ENCODE measurements at regions not wholly inside any gene's neighbourhood (a gene's known extent, or its start where the extent isn't known, plus 50 kb on each side); places are given as distances from the start of the nearest gene placed in this dataset.

DNA sequence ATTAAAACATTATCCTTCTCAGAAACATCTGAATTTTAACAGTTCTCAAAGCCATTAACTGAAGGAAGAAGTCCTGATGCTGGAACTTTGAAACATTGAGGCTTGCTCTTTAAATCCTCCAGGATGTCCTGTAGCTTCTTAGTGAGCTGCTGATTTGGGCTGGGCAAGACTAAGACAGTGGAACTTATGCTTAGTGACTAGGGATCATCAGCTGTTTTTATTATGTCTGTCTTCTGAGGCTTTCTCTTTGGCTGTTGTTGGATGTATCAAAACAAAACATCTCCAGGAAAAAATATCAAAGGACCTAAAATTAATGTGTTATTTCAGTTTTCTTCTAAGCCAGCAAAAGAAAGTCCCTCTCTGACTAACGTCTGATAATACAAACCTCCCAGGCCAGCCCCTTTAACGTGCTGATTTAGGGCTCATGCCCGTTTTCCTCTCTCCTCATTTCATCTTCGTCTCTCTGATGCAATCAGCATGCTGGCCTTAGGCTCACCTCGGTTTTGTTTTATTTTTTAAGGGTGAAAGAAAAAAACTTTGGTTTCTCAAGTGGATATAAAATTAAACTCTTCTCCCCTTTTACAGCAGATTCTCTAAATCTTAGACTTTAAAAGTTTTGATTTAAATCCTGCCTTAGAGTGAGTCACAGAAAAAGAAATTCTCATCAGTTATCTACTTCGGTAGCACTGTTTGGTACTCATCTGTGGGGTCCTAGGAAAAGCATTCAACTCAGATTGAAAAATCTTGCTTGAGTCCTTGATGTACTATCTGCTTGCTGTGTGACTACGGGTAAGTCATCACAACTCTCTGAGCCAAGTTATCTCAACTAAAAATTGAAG lies 106.2 kb upstream of the CCDC91 start:
- TF ChIP-seq, protein P1, sequence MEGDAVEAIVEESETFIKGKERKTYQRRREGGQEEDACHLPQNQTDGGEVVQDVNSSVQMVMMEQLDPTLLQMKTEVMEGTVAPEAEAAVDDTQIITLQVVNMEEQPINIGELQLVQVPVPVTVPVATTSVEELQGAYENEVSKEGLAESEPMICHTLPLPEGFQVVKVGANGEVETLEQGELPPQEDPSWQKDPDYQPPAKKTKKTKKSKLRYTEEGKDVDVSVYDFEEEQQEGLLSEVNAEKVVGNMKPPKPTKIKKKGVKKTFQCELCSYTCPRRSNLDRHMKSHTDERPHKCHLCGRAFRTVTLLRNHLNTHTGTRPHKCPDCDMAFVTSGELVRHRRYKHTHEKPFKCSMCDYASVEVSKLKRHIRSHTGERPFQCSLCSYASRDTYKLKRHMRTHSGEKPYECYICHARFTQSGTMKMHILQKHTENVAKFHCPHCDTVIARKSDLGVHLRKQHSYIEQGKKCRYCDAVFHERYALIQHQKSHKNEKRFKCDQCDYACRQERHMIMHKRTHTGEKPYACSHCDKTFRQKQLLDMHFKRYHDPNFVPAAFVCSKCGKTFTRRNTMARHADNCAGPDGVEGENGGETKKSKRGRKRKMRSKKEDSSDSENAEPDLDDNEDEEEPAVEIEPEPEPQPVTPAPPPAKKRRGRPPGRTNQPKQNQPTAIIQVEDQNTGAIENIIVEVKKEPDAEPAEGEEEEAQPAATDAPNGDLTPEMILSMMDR (IDR thresholded peaks at IDR 0.05; ENCODE audit: low read depth, low read length), result no peak
- no peak overlapping the region for H3K4me3 ChIP-seq (ENCODE audit: low read depth, low read length)

DNA sequence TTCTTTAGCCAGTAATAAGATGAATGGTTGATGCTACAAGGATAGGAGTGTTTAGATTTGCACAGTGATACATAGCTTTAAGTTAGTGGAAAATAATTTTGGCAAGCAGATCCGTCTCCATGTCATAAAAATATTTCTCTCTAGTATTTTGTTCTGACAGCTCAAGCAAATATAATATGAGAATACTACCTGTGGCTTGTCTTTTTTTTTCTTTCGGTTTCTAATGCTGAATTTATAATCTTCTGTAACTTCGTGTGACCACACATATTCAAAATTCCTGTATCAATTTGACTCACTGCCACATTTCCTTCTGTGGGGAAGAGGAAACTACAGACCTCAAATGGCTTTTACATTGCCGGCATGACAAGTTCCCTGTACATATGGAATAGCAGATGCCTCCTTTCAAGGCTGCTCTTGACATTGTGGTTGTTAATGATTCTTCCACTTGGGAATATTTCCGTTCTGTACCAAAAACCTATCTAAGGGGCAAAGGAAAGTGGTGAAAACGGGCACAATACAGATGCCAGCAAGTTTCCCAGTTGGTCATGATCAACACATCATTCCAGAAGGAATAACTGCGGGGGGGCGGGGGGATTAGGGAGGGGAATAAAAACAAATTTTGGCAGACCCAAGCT lies 103.6 kb upstream of the CCDC91 start:
- TF ChIP-seq, protein P1 (IDR thresholded peaks at IDR 0.05; ENCODE audit: low read depth, low read length), result no peak

DNA sequence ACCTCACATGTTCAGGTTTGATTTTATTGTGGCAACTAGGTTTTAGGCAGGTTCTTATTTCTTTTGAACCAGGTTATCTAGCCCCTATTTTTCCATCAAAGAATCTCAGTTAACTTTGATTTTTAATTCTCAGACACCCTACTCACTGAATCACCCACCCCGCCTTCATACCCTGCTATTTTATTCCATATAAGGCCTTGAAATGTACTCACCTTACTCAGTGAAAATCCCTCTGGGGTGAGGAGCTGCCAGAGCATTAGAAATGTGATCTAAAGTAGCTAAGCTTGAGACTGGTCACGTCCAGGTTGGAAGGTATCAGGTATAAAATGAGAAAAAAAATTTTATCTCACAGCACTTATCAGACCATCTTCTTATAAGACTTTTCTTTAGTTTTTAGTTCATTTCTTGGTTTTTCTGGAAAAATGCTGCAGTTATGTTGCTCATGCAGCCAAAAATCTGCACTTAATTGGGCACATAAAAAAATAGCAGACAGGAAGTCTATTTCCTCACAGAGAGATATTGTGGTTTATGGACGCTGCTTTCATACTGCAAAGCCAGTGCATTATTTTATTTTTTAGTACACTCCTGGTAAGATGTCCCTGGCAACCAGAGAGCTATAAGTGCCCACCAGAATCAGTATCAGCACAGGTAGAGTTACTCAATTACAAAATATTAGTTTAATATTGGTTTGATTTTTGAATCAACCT lies 101.5 kb upstream of the CCDC91 start:
- no peak overlapping the region for H3K4me3 ChIP-seq (ENCODE audit: low read depth, low read length)
- TF ChIP-seq, protein P1 (IDR thresholded peaks at IDR 0.05; ENCODE audit: low read depth, low read length), result no peak

More for the DNA sequence above, 103.6 kb upstream of the CCDC91 start:
- no peak overlapping the region for H3K4me3 ChIP-seq (ENCODE audit: low read depth, low read length)

DNA sequence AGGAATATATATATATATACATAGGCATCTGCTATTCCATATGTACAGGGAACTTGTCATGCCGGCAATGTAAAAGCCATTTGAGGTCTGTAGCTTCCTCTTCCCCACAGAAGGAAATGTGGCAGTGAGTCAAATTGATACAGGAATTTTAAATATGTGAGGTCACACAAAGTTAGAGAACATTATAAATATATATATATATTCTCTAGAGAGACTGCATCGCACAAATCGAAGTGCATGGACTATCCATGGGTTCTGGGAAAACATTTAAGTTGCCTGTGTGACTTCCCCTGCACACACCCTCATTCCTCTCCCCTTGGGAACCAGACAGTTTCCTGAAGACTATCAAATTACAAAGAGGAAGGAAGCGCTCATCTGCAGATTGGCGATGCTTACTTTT lies 100.9 kb upstream of the CCDC91 start:
- H3K4me3 ChIP-seq (ENCODE audit: low read depth, low read length), result no peak overlapping the region

DNA sequence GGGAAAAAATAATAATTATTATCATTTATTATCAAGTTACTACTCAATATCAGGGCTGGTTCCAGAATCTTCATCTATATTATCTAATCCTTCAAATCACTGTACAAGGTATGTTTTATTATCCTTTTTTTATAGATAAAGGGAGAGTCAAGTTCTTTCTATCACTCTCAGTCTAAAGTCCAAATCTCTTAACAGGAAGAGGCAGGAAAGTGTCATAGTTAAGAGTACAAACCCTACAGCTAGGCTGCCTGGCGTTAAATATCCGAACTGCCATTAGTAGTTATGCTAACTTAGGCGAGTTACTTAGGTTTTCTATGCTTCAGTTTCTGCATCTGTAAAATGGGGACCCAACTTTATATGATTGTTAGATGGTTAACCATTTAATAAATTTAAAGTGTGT lies 99.4 kb upstream of the CCDC91 start:
- TF ChIP-seq, protein P1 (IDR thresholded peaks at IDR 0.05; ENCODE audit: low read depth, low read length), result no peak
- no peak overlapping the region for H3K4me3 ChIP-seq (ENCODE audit: low read depth, low read length)

More for the DNA sequence above, 100.9 kb upstream of the CCDC91 start:
- TF ChIP-seq, protein P1 (IDR thresholded peaks at IDR 0.05; ENCODE audit: low read depth, low read length), result no peak

DNA sequence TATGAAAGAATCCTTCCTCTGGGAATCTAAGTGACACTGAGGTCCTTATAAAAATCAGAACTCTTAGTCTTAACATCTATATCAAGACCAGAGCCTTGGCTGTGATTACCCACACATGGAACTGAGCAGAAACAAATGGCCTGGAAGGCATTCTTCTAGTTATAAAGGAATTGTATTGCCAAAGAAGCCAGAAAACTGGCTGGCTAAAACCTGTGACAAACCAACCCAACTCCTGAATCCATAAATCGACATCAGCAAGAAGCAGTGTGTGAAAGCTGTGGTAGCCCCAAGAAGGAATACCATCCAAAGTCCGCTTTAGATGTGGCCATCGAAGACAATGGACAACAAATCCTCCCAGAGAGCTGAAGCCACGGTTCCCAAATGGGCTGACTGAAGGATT lies 97.9 kb upstream of the CCDC91 start:
- TF ChIP-seq, protein P1 (IDR thresholded peaks at IDR 0.05; ENCODE audit: low read depth, low read length), result no peak

More for the DNA sequence above, 97.9 kb upstream of the CCDC91 start:
- no peak overlapping the region for H3K4me3 ChIP-seq (ENCODE audit: low read depth, low read length)

Measured in WI38 (cell line).